ENCODE measurements at regions not wholly inside any gene's neighbourhood (a gene's known extent, or its start where the extent isn't known, plus 50 kb on each side); places are given as distances from the start of the nearest gene placed in this dataset.
"Not testable (repeated sequence)": the region's sequence is repeated elsewhere in the genome, so short reads cannot be mapped to it uniquely, and the experiment has no call there.

GRCh38 chr1:37368665-37369315 lies 105.6 kb upstream of the ZC3H12A start:
- TF ChIP-seq, protein P1, sequence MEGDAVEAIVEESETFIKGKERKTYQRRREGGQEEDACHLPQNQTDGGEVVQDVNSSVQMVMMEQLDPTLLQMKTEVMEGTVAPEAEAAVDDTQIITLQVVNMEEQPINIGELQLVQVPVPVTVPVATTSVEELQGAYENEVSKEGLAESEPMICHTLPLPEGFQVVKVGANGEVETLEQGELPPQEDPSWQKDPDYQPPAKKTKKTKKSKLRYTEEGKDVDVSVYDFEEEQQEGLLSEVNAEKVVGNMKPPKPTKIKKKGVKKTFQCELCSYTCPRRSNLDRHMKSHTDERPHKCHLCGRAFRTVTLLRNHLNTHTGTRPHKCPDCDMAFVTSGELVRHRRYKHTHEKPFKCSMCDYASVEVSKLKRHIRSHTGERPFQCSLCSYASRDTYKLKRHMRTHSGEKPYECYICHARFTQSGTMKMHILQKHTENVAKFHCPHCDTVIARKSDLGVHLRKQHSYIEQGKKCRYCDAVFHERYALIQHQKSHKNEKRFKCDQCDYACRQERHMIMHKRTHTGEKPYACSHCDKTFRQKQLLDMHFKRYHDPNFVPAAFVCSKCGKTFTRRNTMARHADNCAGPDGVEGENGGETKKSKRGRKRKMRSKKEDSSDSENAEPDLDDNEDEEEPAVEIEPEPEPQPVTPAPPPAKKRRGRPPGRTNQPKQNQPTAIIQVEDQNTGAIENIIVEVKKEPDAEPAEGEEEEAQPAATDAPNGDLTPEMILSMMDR (IDR thresholded peaks at IDR 0.05) = not testable (repeated sequence)
- TF ChIP-seq POLR2A (IDR thresholded peaks at IDR 0.05) = not testable (repeated sequence)
